GM12878 (cell line): ENCODE measurements at regions not wholly inside any gene's neighbourhood (a gene's known extent, or its start where the extent isn't known, plus 50 kb on each side); places are given as distances from the start of the nearest gene placed in this dataset.

Source experiments
- ATAC-seq: fragments of 200-7000 bp; cut with Tn5 transposase; 3 replicates; pipeline ENCODE4 v1.9.1; 2020; ENCODE audit warnings: mild to moderate bottlenecking, moderate library complexity
- BruUV-seq: library from RNA; stranded (reverse); fragments of 400-500 nt; replicated peaks from 2 replicates; lab custom pipeline; 2021; lab: Mats Ljungman, UMichigan
- CTCF ChIA-PET: fragments of 300-600 bp; sonication (Branson Sonifier 250); formaldehyde crosslinking; extraction: SDS; loops from one replicate; lab custom pipeline; 2021; ENCODE audit warnings: inconsistent platforms; lab: Yijun Ruan, JAX
- POLR2A ChIA-PET: fragments of 350-600 bp; formaldehyde crosslinking; extraction: SDS; loops from one replicate; lab custom pipeline; 2021; ENCODE audit warnings: inconsistent platforms; lab: Charles Lee
- RAD21 ChIA-PET: fragments of 300-600 bp; sonication (Branson Sonifier 250); formaldehyde crosslinking; loops from one replicate; lab custom pipeline; 2023; ENCODE audit warnings: antibody characterized with exemption; ENCODE audit not compliant: unreplicated experiment; lab: Charles Lee
- SMC1A ChIA-PET: fragments of 300-600 bp; sonication (Branson Sonifier 250); formaldehyde crosslinking; loops from one replicate; lab custom pipeline; 2023; ENCODE audit not compliant: unreplicated experiment, uncharacterized antibody; lab: Charles Lee
- DNase-seq: peaks from one replicate; pipeline ENCODE4 v3.0.0-alpha.2; 2011; ENCODE audit warnings: low read depth, low spot score
- FAIRE-seq: peaks from 3 replicates; lab custom pipeline; 2011; peaks lifted over from hg19 to GRCh38; lab: Jason Lieb, UNC
- H2AFZ ChIP-seq: 2 replicates; pipeline ENCODE4 v1.6.0; 2011; ENCODE audit warnings: low read depth, low read length, control low read depth; ENCODE audit not compliant: control insufficient read depth
- H3K27ac ChIP-seq: 2 replicates; pipeline ENCODE4 v1.5.1; 2011; ENCODE audit warnings: control low read depth; ENCODE audit not compliant: control insufficient read depth, insufficient read depth
- H3K27me3 ChIP-seq, 2 experiments: replicated peaks in 1 of 2; 2 replicates each; pipeline versions ENCODE4 v1.6.0 to v1.6.1; 2011; ENCODE audit warnings: low read length in 1 of 2; ENCODE audit not compliant: control insufficient read depth in 2 of 2, insufficient read depth in 2 of 2
- H3K36me3 ChIP-seq, 2 experiments: 2 replicates each; pipeline ENCODE4 v1.5.1; 2011; ENCODE audit warnings: low read length in 1 of 2; ENCODE audit not compliant: control insufficient read depth in 2 of 2, insufficient read depth in 2 of 2
- H3K4me1 ChIP-seq: 2 replicates; pipeline ENCODE4 v1.6.1; 2011; ENCODE audit warnings: mild to moderate bottlenecking, low read length, moderate library complexity, mixed read lengths; ENCODE audit not compliant: control insufficient read depth, insufficient read depth
- H3K4me2 ChIP-seq: 2 replicates; pipeline ENCODE4 v1.6.0; 2011; ENCODE audit warnings: control low read depth; ENCODE audit not compliant: control insufficient read depth, insufficient read depth
- H3K4me3 ChIP-seq: fragments of 200-600 bp; sonication (generic); 2 replicates; pipeline ENCODE4 v1.5.1; 2016
- H3K79me2 ChIP-seq: 2 replicates; pipeline ENCODE4 v1.6.0; 2011; ENCODE audit warnings: low read length; ENCODE audit not compliant: control insufficient read depth, insufficient read depth
- H3K9ac ChIP-seq: 2 replicates; pipeline ENCODE4 v1.8.0; 2011; ENCODE audit warnings: low read length, control low read depth, mixed read lengths; ENCODE audit not compliant: control insufficient read depth, insufficient read depth
- H3K9me3 ChIP-seq: replicated peaks from 3 replicates; pipeline ENCODE4 v1.5.1; 2011; ENCODE audit warnings: mild to moderate bottlenecking, low read length; ENCODE audit not compliant: control insufficient read depth, insufficient read depth
- H4K20me1 ChIP-seq: 2 replicates; pipeline ENCODE4 v1.6.0; 2011; ENCODE audit not compliant: control insufficient read depth, insufficient read depth
- EP300 ChIP-seq, 2 experiments: fragments of 150-350 bp in 1 of 2; IDR thresholded peaks; 2 replicates each; pipeline ENCODE4 v1.6.1; 2011 to 2012; ENCODE audit warnings: low read depth in 2 of 2, low read length in 2 of 2, borderline replicate concordance in 1 of 2, improper control_type of control experiment in 1 of 2, inconsistent platforms in 1 of 2; ENCODE audit not compliant: control insufficient read depth in 1 of 2
- HDAC2 ChIP-seq: fragments of 200-600 bp; sonication (generic); IDR thresholded peaks from 2 replicates; pipeline ENCODE4 v1.6.1; 2017
- NBN ChIP-seq: fragments of 450-650 bp; IDR thresholded peaks from 2 replicates; pipeline ENCODE4 v1.6.1; 2016
- NFYA ChIP-seq: IDR thresholded peaks from 2 replicates; pipeline ENCODE4 v1.6.1; 2011; ENCODE audit warnings: low read depth, mild to moderate bottlenecking, low read length, improper control_type of control experiment, borderline replicate concordance
- NKRF ChIP-seq: fragments of 450-650 bp; conservative IDR thresholded peaks from 2 replicates; pipeline ENCODE4 v1.6.1; 2017; ENCODE audit warnings: mild to moderate bottlenecking, moderate library complexity
- NR2F1 ChIP-seq: fragments of 450-650 bp; conservative IDR thresholded peaks from 2 replicates; pipeline ENCODE4 v1.6.1; 2017; ENCODE audit warnings: mild to moderate bottlenecking
- PML ChIP-seq: IDR thresholded peaks from 2 replicates; pipeline ENCODE4 v1.6.1; 2012; ENCODE audit warnings: low read length, inconsistent platforms
- POLR2A ChIP-seq: IDR thresholded peaks from 2 replicates; pipeline ENCODE4 v1.6.1; 2011; ENCODE audit warnings: low read depth, mild to moderate bottlenecking, low read length
- POLR2AphosphoS2 ChIP-seq: IDR thresholded peaks from 2 replicates; pipeline ENCODE4 v1.6.1; 2011; ENCODE audit warnings: low read depth, mild to moderate bottlenecking, low read length, improper control_type of control experiment, moderate library complexity
- SIN3A ChIP-seq: IDR thresholded peaks from 2 replicates; pipeline ENCODE4 v1.6.1; 2012; ENCODE audit warnings: low read depth, low read length, improper control_type of control experiment
- SP1 ChIP-seq: IDR thresholded peaks from one replicate; pipeline ENCODE4 v1.6.1; 2011; ENCODE audit warnings: low read depth, low read length
- SREBF2 ChIP-seq: IDR thresholded peaks from 2 replicates; pipeline ENCODE4 v1.6.1; 2012; ENCODE audit warnings: mild to moderate bottlenecking, low read length
- SUPT20H ChIP-seq: IDR thresholded peaks from 2 replicates; pipeline ENCODE4 v1.6.1; 2011; ENCODE audit warnings: low read depth, mild to moderate bottlenecking, low read length, moderate library complexity, borderline replicate concordance; ENCODE audit not compliant: control insufficient read depth
- ZBTB11 ChIP-seq: fragments of 450-650 bp; formaldehyde crosslinking; IDR thresholded peaks from 2 replicates; pipeline ENCODE4 v1.5.0; 2022; ENCODE audit warnings: mild to moderate bottlenecking, missing genetic modification characterization
- ZBTB33 ChIP-seq: fragments of 450-650 bp; IDR thresholded peaks from 2 replicates; pipeline ENCODE4 v1.6.1; 2017; ENCODE audit warnings: mild to moderate bottlenecking
- ZZZ3 ChIP-seq: IDR thresholded peaks from 2 replicates; pipeline ENCODE4 v1.6.1; 2011; ENCODE audit warnings: low read depth; ENCODE audit not compliant: control insufficient read depth, insufficient read length
- WGBS: methylation state at CpG from one replicate; pipeline ENCODE4 v1.1.6; 2016; ENCODE audit warnings: low lambda C conversion rate; ENCODE audit not compliant: insufficient replicate concordance, insufficient coverage; ENCODE audit errors: missing lambda C conversion rate; 5-methylcytosine and 5-hydroxymethylcytosine counted together
- in situ Hi-C: fragments of 300-500 bp; cut with MboI; formaldehyde crosslinking; loops from 9 replicates; pipeline ENCODE4 v1.14.3; 2018; ENCODE audit warnings: mixed read lengths
- intact Hi-C: fragments of 100-400 bp; cut with micrococcal nuclease; formaldehyde crosslinking; loops from one replicate; pipeline ENCODE4 v1.14.2; 2022; ENCODE audit not compliant: unreplicated experiment

GRCh38 chr12:75579552-75579951 is 68.1 kb upstream of the KRR1 start (continued):
- TF ChIP-seq NFYA: no peak

GRCh38 chr12:75578546-75578945 is 67.1 kb upstream of the KRR1 start:
- Histone ChIP-seq H3K9ac (no peak overlapping the region), H3K27ac (no peak overlapping the region), H3K9me3 (no peaks in the 10 kb centered on the region), H2AFZ (no peak overlapping the region), H3K79me2 (no peaks in the 10 kb centered on the region), H3K36me3 (no peaks in the 10 kb centered on the region), H4K20me1 (no peaks in the 10 kb centered on the region), H3K4me2 (no peak overlapping the region), H3K4me1 (no peaks in the 10 kb centered on the region), H3K4me3 (no peak overlapping the region), H3K27me3 (no peaks in the 10 kb centered on the region)
- no TSS peak for BruUV-seq
- ATAC-seq (no peak), DNase-seq (no peak), FAIRE-seq (no peak)
- intact Hi-C loops (no loop called here), in situ Hi-C loops (no loop called here)
- SMC1A ChIA-PET: interaction anchor here (1.0 to 1.7 kb wide), 4 partner anchors 61 to 459 kb away, joined by 3 to 8 read pairs (median 4); no protein-coding TSS in a partner anchor
- 65% methylated on average over 2 of the region's 2 CpGs for WGBS
- POLR2A ChIA-PET: no interaction called here
- RAD21 ChIA-PET: interaction anchor here (0.6 to 1.0 kb wide), 4 partner anchors 13 to 455 kb away, joined by 3 to 4 read pairs (median 3); no protein-coding TSS in a partner anchor
- CTCF ChIA-PET: interaction anchor here (0.9 to 2.0 kb wide), 5 partner anchors 51 to 769 kb away, joined by 3 to 8 read pairs (median 3); partner anchors contain the start of gene PHLDA1
- TF ChIP-seq SREBF2 (no peak), SIN3A (no peak), SP1 (no peak), POLR2A (no peak), NBN (no peak), POLR2AphosphoS2 (no peak), ZBTB33 (no peak), NKRF (no peak), ZZZ3 (no peak), PML (no peak), HDAC2 (no peak), NR2F1 (no peak), SUPT20H (no peak), ZBTB11 (CRISPR knock-in tag) (no peak), EP300 (IDR thresholded peaks at IDR 0.05; ENCODE audit: borderline replicate concordance in 1 of 2, control insufficient read depth in 1 of 2, low read depth in 2 of 2, low read length in 2 of 2) (no peak)
